Adrenal gland (tissue), 9 donors: ENCODE measurements at regions not wholly inside any gene's neighbourhood (a gene's known extent, or its start where the extent isn't known, plus 50 kb on each side); places are given as distances from the start of the nearest gene placed in this dataset.

Source experiments
- DNase-seq, 7 donors: peaks; one replicate each; pipeline ENCODE4 v3.0.0-alpha.2; 2019 to 2020
- H3K27ac ChIP-seq, 5 donors: fragments of 200-600 bp; sonication (generic) in 4 of 5; 1 replicate in 3 of 5; 2 replicates in 2 of 5; pipeline versions ENCODE4 v1.5.1 to v1.8.0; 2016 to 2020; ENCODE audit warnings: mild to moderate bottlenecking in 1 of 5
- H3K27me3 ChIP-seq: fragments of 200-600 bp; 2 replicates; pipeline ENCODE4 v1.8.0; 2021
- H3K36me3 ChIP-seq, 2 donors: fragments of 200-600 bp; replicated peaks in 1 of 2; 1 replicate in 1 of 2; 2 replicates in 1 of 2; pipeline versions ENCODE4 v1.5.1 to v1.8.0; 2018 to 2022
- H3K4me1 ChIP-seq, 2 donors: fragments of 200-600 bp; replicated peaks in 1 of 2; 1 replicate in 1 of 2; 2 replicates in 1 of 2; pipeline versions ENCODE4 v1.5.1 to v1.8.0; 2018 to 2021
- H3K4me3 ChIP-seq, 4 donors: fragments of 200-600 bp; sonication (generic) in 3 of 4; one replicate each; pipeline ENCODE4 v1.5.1; 2016 to 2018
- H3K9me3 ChIP-seq, 3 donors: fragments of 200-600 bp; sonication (generic) in 1 of 3; replicated peaks in 1 of 3; 1 replicate in 2 of 3; 2 replicates in 1 of 3; pipeline versions ENCODE4 v1.5.1 to v1.8.0; 2016 to 2021
- POLR2A ChIP-seq, 2 donors: fragments of 450-650 bp; IDR thresholded peaks; one replicate each; pipeline ENCODE4 v1.6.1; 2017; ENCODE audit warnings: antibody characterized with exemption in 2 of 2, mild to moderate bottlenecking in 2 of 2, moderate library complexity in 1 of 2
- WGBS, 4 donors: extraction: QIAGEN DNeasy Blood & Tissue Kit in 2 of 4; methylation state at CpG; one replicate each; pipeline versions ENCODE4 v1.1.5 to v1.1.7; 2013 to 2017; 5-methylcytosine and 5-hydroxymethylcytosine counted together
- intact Hi-C, 2 donors: fragments of 100-400 bp; cut with DNase I; formaldehyde crosslinking; loops; one replicate each; pipeline versions ENCODE4 v1.14.1 to v1.15.0; 2022 to 2023
- TF ChIP-seq, protein P1 (sequence below), 6 experiments: fragments of 450-650 bp in 4 of 6; fragments of 200-600 bp in 2 of 6; sonication (generic) in 1 of 6; IDR thresholded peaks; 1 replicate in 5 of 6; 2 replicates in 1 of 6; pipeline versions ENCODE4 v1.5.1 to v1.8.0; 2016 to 2021; ENCODE audit warnings: antibody characterized with exemption in 6 of 6, mild to moderate bottlenecking in 2 of 6, moderate library complexity in 1 of 6
- donor health status: healthy with polysubstance abuse.
- donor health status: Bipolar disorder and iron deficiency.
- donor health status: DM: yes; HTN: yes; CAD: no.
- donor health status: DM: no; HTN: no; CAD: no.
- donor health status: DM: no; HTN: no; CAD: no.

DNA sequence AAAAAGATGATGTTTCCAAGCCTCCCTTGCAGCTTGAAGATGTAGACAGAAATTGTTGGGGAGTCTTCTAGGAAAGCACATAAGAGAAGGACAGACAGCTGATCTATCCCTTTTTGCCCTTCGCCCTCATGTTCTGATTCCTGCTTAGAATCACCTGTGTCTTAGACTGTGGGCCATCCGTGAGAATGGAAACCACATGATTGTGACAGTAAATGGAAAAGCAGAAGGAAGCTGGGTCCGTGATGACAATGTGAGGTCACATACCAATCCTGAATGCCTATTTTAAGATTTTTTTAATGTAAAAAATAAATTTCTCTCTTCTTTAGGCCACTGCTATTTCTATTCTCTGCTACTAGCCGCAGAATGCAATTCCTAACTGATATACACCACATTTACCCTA, 67.7 kb upstream of the C1orf87 start:
- Histone ChIP-seq H3K4me1 (no peaks in the 10 kb centered on the region), H3K36me3 (no peaks in the 10 kb centered on the region), H3K9me3 (no peaks in the 10 kb centered on the region), H3K27me3 (no peaks in the 10 kb centered on the region), H3K4me3 (no peak overlapping the region), H3K27ac (no peak overlapping the region)
- intact Hi-C loops = no loop called here
- no peak for TF ChIP-seq POLR2A (IDR thresholded peaks at IDR 0.05)
- TF ChIP-seq, protein P1, sequence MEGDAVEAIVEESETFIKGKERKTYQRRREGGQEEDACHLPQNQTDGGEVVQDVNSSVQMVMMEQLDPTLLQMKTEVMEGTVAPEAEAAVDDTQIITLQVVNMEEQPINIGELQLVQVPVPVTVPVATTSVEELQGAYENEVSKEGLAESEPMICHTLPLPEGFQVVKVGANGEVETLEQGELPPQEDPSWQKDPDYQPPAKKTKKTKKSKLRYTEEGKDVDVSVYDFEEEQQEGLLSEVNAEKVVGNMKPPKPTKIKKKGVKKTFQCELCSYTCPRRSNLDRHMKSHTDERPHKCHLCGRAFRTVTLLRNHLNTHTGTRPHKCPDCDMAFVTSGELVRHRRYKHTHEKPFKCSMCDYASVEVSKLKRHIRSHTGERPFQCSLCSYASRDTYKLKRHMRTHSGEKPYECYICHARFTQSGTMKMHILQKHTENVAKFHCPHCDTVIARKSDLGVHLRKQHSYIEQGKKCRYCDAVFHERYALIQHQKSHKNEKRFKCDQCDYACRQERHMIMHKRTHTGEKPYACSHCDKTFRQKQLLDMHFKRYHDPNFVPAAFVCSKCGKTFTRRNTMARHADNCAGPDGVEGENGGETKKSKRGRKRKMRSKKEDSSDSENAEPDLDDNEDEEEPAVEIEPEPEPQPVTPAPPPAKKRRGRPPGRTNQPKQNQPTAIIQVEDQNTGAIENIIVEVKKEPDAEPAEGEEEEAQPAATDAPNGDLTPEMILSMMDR (IDR thresholded peaks at IDR 0.05) = no peak
- WGBS, 4 donors = 77 to 82% (median 80%) methylated on average over 4 of the region's 4 CpGs
- DNase-seq = no peak

DNA sequence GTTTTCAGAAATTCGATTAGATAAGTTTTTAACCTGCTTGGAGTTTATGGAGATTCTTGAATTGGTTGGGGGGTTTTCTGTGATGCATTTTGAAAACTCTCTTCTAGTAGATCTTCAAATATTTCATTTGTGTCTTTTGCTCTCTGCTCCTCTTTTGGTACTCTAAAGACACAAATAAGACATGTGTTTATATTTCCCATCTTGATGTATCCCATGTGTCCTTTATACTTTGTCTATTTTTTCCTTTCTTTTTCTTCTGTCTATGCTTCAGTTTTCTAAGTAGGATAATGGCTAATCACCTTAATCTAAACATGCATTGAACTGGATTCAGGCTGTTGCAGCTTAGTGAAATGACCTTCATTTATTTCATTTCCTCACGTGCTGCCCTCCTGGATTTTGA, 63.8 kb upstream of the C1orf87 start:
- H3K27me3 ChIP-seq = no peaks in the 10 kb centered on the region
- no peaks in the 10 kb centered on the region for H3K4me1 ChIP-seq
- intact Hi-C loops = loop anchor here in 1 of 2 donors (10.0 kb wide), 1 partner anchor 163 kb away; no protein-coding TSS in a partner anchor
- H3K9me3 ChIP-seq = no peaks in the 10 kb centered on the region
- H3K36me3 ChIP-seq = no peaks in the 10 kb centered on the region
- 24 to 36% (median 34%) methylated on average over 2 of the region's 2 CpGs for WGBS, 4 donors
- TF ChIP-seq, protein P1 (IDR thresholded peaks at IDR 0.05) = no peak
- no peak for TF ChIP-seq POLR2A (IDR thresholded peaks at IDR 0.05)
- no peak overlapping the region for H3K27ac ChIP-seq
- DNase-seq = no peak
- H3K4me3 ChIP-seq = no peak overlapping the region

DNA sequence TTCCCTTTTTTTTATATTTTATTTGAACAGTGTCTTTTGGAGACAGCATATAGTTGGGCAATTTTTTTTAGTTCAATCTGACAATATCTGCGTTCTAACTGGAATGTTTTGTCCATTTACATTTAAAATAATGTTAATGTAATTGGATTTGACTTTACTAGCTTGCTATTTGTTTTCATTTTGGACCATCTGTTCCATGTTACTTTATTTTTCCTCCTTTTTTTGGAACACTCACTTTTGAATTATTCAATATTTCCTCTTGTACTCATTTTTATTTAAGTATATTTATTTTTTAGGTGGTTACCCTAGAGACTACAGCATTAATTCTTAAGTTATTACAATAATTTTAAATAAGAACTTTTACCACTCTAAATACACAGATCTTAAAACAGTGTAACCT, 62.8 kb upstream of the C1orf87 start:
- Histone ChIP-seq H3K9me3 (no peaks in the 10 kb centered on the region), H3K4me3 (no peak overlapping the region), H3K27me3 (no peaks in the 10 kb centered on the region), H3K27ac (no peak overlapping the region), H3K36me3 (no peaks in the 10 kb centered on the region), H3K4me1 (no peaks in the 10 kb centered on the region)
- intact Hi-C loops = loop anchor here in 1 of 2 donors (10.0 kb wide), 1 partner anchor 162 kb away; no protein-coding TSS in a partner anchor
- no peak for DNase-seq
- WGBS, 4 donors = 52 to 80% (median 76%) methylated on average over 1 of the region's 1 CpG
- TF ChIP-seq, protein P1 (IDR thresholded peaks at IDR 0.05) = no peak
- no peak for TF ChIP-seq POLR2A (IDR thresholded peaks at IDR 0.05)

DNA sequence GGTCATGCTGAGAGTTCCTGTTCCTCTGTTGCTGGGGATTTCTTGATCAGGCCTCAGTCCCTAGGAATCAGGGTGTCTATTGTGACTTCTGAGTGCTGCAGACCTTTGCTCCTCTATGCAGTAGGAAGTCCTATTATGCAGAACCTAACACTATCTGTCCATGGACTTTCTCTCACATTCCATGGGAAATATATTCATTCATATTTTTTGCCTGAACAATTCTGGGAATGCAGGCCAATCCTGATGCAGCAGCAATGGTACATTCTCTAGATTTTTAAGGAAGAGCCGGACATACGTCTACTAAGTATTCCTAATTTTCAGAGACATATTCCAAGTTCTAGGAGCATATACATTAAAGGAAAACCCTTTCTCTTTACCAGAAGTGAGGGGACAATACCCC, 61.1 kb upstream of the C1orf87 start:
- Histone ChIP-seq H3K9me3 (no peaks in the 10 kb centered on the region), H3K27me3 (no peaks in the 10 kb centered on the region), H3K36me3 (no peaks in the 10 kb centered on the region), H3K4me1 (no peaks in the 10 kb centered on the region), H3K27ac (no peak overlapping the region), H3K4me3 (no peak overlapping the region)
- TF ChIP-seq, protein P1 (IDR thresholded peaks at IDR 0.05) = no peak
- TF ChIP-seq POLR2A (IDR thresholded peaks at IDR 0.05) = no peak
- no peak for DNase-seq
- intact Hi-C loops = loop anchor here in 1 of 2 donors (10.0 kb wide), 1 partner anchor 160 kb away; no protein-coding TSS in a partner anchor
- 88 to 94% (median 91%) methylated on average over 2 of the region's 2 CpGs for WGBS, 4 donors
